ENCODE measurements at regions not wholly inside any gene's neighbourhood (a gene's known extent, or its start where the extent isn't known, plus 50 kb on each side); places are given as distances from the start of the nearest gene placed in this dataset.

DNA sequence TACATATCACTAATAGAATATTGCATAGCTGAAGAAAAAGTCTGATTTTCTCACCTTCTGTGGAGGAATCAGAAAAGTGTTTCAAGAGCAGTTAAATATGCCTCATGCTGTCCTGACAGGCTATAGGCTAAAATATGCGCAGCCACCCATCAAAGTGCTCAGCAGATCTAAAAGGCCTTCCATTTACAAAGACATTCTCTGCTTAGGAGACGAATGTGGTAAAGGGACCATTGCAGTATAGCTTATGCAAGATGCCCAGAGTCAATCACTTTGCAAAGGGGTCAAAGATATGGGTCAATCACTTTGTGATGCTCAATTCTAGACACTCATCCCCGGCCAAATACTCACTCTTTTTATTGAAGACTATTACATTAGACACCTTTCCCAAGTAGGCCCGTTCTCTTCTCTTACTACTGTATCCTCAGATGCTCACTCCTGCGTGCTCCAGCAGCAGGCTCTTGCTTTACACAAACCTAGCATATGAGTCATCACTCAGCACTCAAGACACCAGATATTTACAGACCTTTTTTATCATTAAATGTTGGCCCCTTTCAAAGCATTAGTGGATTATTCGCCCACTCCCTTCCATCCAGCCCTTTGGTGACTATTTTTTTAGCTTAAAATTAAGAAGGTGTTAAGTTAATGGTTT lies 568.2 kb upstream of the CDH18 start:
- no peak overlapping the region for H3K4me3 ChIP-seq (ENCODE audit: low read depth, low read length)
- TF ChIP-seq, protein P1, sequence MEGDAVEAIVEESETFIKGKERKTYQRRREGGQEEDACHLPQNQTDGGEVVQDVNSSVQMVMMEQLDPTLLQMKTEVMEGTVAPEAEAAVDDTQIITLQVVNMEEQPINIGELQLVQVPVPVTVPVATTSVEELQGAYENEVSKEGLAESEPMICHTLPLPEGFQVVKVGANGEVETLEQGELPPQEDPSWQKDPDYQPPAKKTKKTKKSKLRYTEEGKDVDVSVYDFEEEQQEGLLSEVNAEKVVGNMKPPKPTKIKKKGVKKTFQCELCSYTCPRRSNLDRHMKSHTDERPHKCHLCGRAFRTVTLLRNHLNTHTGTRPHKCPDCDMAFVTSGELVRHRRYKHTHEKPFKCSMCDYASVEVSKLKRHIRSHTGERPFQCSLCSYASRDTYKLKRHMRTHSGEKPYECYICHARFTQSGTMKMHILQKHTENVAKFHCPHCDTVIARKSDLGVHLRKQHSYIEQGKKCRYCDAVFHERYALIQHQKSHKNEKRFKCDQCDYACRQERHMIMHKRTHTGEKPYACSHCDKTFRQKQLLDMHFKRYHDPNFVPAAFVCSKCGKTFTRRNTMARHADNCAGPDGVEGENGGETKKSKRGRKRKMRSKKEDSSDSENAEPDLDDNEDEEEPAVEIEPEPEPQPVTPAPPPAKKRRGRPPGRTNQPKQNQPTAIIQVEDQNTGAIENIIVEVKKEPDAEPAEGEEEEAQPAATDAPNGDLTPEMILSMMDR (IDR thresholded peaks at IDR 0.05; ENCODE audit: low read depth, low read length), result no peak

DNA sequence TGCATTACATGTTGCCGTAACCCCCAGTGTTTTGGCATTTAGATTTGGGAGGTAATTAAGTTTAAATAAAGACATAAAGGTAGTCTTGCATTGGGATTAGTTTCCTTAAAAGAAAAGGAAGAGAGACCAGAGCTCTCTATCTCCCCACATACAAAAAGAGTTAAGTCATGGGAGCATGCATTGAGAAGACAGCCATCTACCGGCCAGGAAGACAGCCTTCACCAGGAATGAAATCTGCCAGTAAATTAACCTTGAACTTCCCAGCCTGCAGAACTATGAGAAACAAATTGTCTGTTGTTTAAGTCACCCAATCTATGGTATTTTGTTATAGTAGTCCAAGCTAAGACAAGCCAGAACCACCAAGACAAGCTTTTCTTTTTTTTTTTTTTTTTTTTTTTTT lies 567.0 kb upstream of the CDH18 start:
- TF ChIP-seq, protein P1 (IDR thresholded peaks at IDR 0.05; ENCODE audit: low read depth, low read length), result no peak

DNA sequence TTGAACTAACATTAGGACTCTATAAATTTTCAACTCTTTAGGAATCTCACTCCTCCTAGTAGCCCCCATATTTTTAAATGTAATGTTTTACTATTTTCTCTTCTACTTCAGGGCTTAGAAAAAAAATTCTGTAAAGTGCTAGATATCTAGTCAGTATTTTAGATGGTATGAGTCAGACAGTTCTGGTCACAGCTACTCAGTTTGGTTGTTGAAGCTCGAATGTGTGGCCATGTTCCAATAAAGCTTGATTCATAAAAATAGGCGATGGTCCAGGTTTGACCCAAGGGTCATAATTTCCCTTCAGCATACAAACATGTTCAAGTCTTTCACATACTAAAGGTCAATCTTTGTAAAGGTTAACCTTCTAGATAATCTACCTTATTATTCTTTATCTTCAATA lies 566.0 kb upstream of the CDH18 start:
- TF ChIP-seq, protein P1 (IDR thresholded peaks at IDR 0.05; ENCODE audit: low read depth, low read length), result no peak
- no peak overlapping the region for H3K4me3 ChIP-seq (ENCODE audit: low read depth, low read length)

More for the DNA sequence above, 567.0 kb upstream of the CDH18 start:
- H3K4me3 ChIP-seq (ENCODE audit: low read depth, low read length), result no peak overlapping the region

- H3K4me3 ChIP-seq (ENCODE audit: low read depth, low read length), result no peak overlapping the region
- TF ChIP-seq, protein P1 (IDR thresholded peaks at IDR 0.05; ENCODE audit: low read depth, low read length), result no peak
Observed at GRCh38 chr5:20537911-20538703, 550.1 kb upstream of the CDH18 start.

- no peak overlapping the region for H3K4me3 ChIP-seq (ENCODE audit: low read depth, low read length)
- TF ChIP-seq, protein P1 (IDR thresholded peaks at IDR 0.05; ENCODE audit: low read depth, low read length), result no peak
Observed at GRCh38 chr5:20536813-20537212, 548.8 kb upstream of the CDH18 start.

DNA sequence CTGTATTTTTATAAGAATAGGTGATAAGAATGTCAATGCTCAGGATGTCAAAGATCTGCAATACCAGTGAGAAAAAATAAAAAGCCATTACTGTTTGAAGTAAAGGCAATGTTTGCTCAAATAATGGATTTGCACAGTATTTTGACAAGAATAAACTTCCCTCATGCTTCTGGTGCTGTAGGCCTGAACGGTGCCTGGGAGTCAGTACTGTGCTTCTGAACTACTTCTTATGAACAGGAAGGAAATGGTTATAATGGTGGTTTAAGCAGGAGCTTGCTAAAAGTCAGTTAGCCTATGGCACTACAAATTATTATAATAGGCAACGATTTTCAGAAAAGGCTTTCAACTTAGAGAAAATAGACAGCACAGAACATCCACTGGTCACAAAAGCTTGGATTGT lies 548.3 kb upstream of the CDH18 start:
- TF ChIP-seq, protein P1 (IDR thresholded peaks at IDR 0.05; ENCODE audit: low read depth, low read length), result no peak
- H3K4me3 ChIP-seq (ENCODE audit: low read depth, low read length), result no peak overlapping the region

DNA sequence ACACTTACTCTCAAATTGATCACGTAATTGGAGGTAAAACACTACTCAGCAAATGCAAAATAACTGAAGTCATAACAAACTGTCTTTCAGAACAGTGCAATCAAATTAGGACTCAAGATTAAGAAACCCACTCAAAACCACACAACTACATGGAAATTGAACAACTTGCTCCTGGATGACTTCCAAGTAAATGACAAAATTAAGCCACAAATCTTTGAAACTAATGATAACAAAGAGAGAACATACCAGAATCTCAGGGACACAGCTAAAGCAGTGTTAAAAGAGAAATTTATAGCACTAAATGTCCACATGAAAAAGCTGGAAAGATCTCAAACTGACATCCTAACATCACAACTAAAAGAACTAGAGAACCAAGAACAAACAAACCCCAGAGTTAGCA lies 540.5 kb upstream of the CDH18 start:
- no peak overlapping the region for H3K4me3 ChIP-seq (ENCODE audit: low read depth, low read length)
- TF ChIP-seq, protein P1 (IDR thresholded peaks at IDR 0.05; ENCODE audit: low read depth, low read length), result no peak

All from WI38 (cell line).